ENCODE measurements at regions not wholly inside any gene's neighbourhood (a gene's known extent, or its start where the extent isn't known, plus 50 kb on each side); places are given as distances from the start of the nearest gene placed in this dataset.
"Not testable (repeated sequence)": the region's sequence is repeated elsewhere in the genome, so short reads cannot be mapped to it uniquely, and the experiment has no call there.

DNA sequence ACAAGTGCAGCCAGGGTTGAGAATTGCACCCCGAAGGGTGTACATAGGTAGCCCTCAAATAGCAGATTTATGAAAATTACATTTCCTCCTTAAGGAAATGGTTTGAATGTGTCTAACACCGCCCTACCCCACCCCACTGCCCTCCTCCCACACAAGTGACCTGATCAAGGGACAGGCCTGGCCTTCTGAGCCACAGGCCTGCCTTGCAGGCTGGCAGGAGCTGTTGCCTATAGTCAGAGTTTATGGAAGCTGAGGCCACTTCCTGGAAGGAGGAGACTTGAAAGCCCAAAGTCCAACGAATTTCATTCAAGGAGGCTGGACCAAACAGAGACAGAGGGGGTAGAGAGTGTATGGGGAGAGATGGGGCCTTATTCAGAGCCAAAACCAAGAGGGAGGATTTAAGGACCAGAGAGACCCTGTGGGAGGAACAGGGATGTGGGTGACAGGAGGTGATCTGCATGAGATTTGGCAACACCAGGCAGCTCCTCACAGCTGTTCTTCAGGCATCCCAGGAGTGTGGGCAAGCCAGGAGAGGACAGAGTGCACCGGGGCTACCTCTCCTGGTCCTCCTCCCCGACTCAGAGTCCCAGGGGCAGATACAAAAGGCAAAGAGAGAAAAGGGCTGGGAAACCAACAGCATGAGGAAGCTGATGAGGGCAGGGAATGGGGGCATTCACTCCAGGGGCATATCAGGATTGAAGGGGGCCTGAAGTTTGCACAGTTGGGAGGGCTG lies 100.4 kb upstream of the HES1 start:
- Mint-ChIP-seq H3K9me3 (no peaks in the 10 kb centered on the region), H3K4me3 (no peak overlapping the region), H3K27ac (ENCODE audit: unreplicated experiment) (peak overlapping the region; percentile 44), H3K27me3 (ENCODE audit: low read depth) (peaks cover 11% of the 10 kb centered on the region), H3K36me3 (ENCODE audit: low read depth) (no peaks in the 10 kb centered on the region), H3K4me1 (peaks cover 38% of the 10 kb centered on the region)
- no peak for DNase-seq (ENCODE audit: low read depth, low spot score)
- TF ChIP-seq, protein P1, sequence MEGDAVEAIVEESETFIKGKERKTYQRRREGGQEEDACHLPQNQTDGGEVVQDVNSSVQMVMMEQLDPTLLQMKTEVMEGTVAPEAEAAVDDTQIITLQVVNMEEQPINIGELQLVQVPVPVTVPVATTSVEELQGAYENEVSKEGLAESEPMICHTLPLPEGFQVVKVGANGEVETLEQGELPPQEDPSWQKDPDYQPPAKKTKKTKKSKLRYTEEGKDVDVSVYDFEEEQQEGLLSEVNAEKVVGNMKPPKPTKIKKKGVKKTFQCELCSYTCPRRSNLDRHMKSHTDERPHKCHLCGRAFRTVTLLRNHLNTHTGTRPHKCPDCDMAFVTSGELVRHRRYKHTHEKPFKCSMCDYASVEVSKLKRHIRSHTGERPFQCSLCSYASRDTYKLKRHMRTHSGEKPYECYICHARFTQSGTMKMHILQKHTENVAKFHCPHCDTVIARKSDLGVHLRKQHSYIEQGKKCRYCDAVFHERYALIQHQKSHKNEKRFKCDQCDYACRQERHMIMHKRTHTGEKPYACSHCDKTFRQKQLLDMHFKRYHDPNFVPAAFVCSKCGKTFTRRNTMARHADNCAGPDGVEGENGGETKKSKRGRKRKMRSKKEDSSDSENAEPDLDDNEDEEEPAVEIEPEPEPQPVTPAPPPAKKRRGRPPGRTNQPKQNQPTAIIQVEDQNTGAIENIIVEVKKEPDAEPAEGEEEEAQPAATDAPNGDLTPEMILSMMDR (conservative IDR thresholded peaks at IDR 0.05), result no peak

DNA sequence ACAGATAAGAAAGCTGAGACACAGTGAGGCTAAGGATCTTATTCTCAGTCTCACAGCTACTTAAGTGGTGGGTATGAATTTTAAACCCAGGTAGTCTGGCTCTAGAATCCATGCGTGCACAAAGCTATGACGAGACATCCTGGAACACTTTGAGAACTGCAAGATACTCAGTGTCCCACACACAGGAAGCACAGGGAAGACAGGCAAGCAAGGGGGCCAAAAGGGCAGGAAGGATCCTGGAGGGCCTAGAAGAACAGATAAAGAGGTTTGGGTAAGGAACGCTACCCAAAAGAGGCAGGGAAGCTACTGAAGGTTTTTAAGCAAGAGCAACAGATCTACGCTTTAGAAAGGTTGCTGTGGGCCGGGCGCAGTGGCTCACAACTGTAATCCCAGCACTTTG lies 99.1 kb upstream of the HES1 start:
- H3K27me3 Mint-ChIP-seq (ENCODE audit: low read depth), result peaks cover 11% of the 10 kb centered on the region

DNA sequence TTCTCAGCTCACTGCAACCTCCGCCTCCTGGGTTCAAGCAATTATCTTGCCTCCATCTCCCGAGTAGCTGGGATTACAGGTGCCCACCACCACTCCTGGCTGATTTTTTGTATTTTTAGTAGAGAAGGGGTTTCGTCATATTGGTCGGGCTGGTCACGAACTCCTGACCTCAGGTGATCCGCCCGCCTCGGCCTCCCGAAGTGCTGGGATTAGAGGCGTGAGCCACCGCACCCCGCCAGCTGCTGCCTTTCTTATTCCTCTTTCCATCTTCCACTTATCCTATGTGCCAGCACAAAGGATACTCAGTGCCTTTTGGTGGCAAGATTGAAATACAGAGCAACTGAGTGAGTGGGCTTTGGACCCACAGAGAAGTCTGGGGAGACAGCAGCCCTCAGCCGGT lies 97.6 kb upstream of the HES1 start:
- not testable (repeated sequence) for H3K9me3 Mint-ChIP-seq

More for the DNA sequence above, 99.1 kb upstream of the HES1 start:
- Mint-ChIP-seq H3K4me3 (no peak overlapping the region), H3K9me3 (no peaks in the 10 kb centered on the region), H3K27ac (ENCODE audit: unreplicated experiment) (no peak overlapping the region), H3K4me1 (peaks cover 36% of the 10 kb centered on the region), H3K36me3 (ENCODE audit: low read depth) (no peaks in the 10 kb centered on the region)
- DNase-seq (ENCODE audit: low read depth, low spot score), result no peak
- TF ChIP-seq, protein P1 (conservative IDR thresholded peaks at IDR 0.05), result no peak

DNA sequence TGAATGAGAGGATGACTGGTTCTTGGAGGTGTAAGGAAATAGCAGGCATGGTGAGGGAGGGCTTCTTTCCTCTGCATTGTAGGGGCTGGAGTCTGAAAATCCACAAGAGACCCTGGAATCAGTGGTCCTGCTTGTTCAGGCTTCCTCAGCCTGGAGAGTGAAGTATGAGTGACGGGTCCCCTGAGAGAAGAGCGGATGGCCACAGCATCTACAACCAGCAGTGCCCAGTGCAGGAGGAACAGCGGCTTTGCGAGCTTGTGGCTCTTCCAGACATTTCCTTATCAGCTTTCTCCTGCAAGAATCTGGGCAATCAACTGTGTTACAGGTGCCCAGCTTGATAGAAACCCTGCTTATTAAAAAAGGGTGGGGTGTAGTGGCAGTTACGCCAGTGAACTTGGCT lies 97.0 kb upstream of the HES1 start:
- no peak for DNase-seq (ENCODE audit: low read depth, low spot score)
- no peak overlapping the region for H3K27ac Mint-ChIP-seq (ENCODE audit: unreplicated experiment)
- H3K4me1 Mint-ChIP-seq, result peaks cover 18% of the 10 kb centered on the region
- H3K36me3 Mint-ChIP-seq (ENCODE audit: low read depth), result no peaks in the 10 kb centered on the region
- TF ChIP-seq, protein P1 (conservative IDR thresholded peaks at IDR 0.05), result no peak
- no peaks in the 10 kb centered on the region for H3K9me3 Mint-ChIP-seq
- H3K4me3 Mint-ChIP-seq, result no peak overlapping the region
- H3K27me3 Mint-ChIP-seq (ENCODE audit: low read depth), result peaks cover 10% of the 10 kb centered on the region

More for the DNA sequence above, 97.6 kb upstream of the HES1 start:
- H3K36me3 Mint-ChIP-seq (ENCODE audit: low read depth); H3K27me3 Mint-ChIP-seq (ENCODE audit: low read depth); H3K4me3 Mint-ChIP-seq; DNase-seq (ENCODE audit: low read depth, low spot score); H3K27ac Mint-ChIP-seq (ENCODE audit: unreplicated experiment): not testable (repeated sequence)
- H3K4me1 Mint-ChIP-seq, result peaks cover 21% of the 10 kb centered on the region

DNA sequence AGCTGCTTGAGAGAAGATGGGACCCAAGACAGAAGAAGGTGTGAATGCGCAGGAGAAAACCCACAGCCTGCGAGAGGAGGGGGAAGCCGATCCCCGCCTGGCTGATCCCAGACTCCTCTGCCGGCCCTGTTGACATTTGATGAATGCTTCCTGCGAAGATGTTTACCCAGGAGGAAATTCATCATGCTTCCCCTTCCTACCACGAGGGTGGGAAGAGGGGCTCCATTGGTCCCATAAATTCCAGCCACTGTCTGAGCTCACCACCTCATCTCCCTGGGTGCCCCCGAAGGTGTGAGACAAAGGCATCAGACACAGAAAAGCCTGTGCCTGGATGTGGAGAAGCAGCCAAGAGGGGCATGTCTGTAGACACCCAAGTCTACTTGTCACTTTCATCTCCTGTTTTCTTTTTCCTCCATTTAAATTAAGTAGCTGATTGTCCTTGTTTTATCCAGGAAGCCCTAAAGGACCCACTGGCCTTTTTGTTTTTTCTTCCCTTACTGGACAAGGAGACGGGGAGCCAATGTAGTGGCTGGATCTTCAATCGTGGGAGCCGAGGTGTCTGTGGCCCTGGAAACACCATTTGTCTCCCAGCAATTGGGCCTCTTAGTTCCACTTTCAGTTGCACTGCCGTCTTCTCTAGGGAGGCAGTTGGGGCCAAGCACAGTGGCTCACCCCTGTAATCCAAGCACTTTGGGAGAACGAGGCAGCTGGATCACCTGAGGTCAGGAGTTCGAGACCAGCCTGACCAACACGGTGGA lies 95.3 kb upstream of the HES1 start:
- TF ChIP-seq, protein P1 (conservative IDR thresholded peaks at IDR 0.05), result no peak
- Mint-ChIP-seq H3K27me3 (ENCODE audit: low read depth) (peaks cover 6% of the 10 kb centered on the region), H3K4me3 (no peak overlapping the region), H3K4me1 (peaks cover 2% of the 10 kb centered on the region), H3K36me3 (ENCODE audit: low read depth) (no peaks in the 10 kb centered on the region), H3K27ac (ENCODE audit: unreplicated experiment) (no peak overlapping the region), H3K9me3 (no peaks in the 10 kb centered on the region)
- no peak for DNase-seq (ENCODE audit: low read depth, low spot score)

DNA sequence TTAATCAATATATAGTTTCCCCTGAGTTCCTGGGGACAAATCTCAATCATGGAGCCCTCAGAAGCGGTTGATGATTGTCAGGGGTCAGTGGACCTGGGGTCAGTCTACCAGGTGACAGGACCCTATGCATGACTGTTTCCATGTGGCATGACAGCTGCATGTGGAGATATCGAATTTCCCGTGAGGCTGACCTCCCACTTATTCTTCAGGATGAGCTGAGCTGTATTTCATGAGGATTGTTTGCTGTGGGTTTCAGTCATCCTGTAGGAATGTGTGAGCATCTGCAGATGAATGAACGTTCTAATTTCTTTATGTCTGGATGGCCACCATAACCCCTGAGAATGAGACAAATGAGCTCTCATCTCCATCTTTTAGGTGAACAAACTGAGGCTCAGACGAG lies 93.0 kb upstream of the HES1 start:
- Mint-ChIP-seq H3K27ac (ENCODE audit: unreplicated experiment) (no peak overlapping the region), H3K27me3 (ENCODE audit: low read depth) (peaks cover 6% of the 10 kb centered on the region), H3K36me3 (ENCODE audit: low read depth) (no peaks in the 10 kb centered on the region), H3K9me3 (no peaks in the 10 kb centered on the region), H3K4me3 (no peak overlapping the region), H3K4me1 (no peaks in the 10 kb centered on the region)
- DNase-seq (ENCODE audit: low read depth, low spot score), result no peak
- TF ChIP-seq, protein P1 (conservative IDR thresholded peaks at IDR 0.05), result no peak

Data from neural crest cell (in vitro differentiated cells).